ENCODE measurements at regions not wholly inside any gene's neighbourhood (a gene's known extent, or its start where the extent isn't known, plus 50 kb on each side); places are given as distances from the start of the nearest gene placed in this dataset.

DNA sequence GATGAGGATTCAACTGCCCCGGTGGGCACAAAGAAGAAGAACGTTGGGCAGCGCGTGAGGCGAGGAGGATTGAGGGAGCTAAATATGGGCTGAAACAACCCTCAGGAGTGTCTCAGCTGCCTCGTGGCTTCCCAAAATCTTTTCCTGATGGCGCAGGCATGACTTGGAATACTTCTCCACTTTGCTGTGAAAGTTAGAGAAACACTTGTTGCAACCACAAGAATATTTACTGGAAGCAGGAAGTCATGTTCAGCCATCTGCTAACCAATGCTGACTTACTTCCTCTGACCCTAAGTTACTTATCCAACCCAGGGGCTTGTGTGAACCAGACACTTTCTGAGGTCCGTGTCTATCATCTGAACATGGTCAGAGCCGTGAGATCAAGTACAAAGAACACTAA lies 148.8 kb downstream of the ARL4C start (continued):
- TF ChIP-seq, protein P1, sequence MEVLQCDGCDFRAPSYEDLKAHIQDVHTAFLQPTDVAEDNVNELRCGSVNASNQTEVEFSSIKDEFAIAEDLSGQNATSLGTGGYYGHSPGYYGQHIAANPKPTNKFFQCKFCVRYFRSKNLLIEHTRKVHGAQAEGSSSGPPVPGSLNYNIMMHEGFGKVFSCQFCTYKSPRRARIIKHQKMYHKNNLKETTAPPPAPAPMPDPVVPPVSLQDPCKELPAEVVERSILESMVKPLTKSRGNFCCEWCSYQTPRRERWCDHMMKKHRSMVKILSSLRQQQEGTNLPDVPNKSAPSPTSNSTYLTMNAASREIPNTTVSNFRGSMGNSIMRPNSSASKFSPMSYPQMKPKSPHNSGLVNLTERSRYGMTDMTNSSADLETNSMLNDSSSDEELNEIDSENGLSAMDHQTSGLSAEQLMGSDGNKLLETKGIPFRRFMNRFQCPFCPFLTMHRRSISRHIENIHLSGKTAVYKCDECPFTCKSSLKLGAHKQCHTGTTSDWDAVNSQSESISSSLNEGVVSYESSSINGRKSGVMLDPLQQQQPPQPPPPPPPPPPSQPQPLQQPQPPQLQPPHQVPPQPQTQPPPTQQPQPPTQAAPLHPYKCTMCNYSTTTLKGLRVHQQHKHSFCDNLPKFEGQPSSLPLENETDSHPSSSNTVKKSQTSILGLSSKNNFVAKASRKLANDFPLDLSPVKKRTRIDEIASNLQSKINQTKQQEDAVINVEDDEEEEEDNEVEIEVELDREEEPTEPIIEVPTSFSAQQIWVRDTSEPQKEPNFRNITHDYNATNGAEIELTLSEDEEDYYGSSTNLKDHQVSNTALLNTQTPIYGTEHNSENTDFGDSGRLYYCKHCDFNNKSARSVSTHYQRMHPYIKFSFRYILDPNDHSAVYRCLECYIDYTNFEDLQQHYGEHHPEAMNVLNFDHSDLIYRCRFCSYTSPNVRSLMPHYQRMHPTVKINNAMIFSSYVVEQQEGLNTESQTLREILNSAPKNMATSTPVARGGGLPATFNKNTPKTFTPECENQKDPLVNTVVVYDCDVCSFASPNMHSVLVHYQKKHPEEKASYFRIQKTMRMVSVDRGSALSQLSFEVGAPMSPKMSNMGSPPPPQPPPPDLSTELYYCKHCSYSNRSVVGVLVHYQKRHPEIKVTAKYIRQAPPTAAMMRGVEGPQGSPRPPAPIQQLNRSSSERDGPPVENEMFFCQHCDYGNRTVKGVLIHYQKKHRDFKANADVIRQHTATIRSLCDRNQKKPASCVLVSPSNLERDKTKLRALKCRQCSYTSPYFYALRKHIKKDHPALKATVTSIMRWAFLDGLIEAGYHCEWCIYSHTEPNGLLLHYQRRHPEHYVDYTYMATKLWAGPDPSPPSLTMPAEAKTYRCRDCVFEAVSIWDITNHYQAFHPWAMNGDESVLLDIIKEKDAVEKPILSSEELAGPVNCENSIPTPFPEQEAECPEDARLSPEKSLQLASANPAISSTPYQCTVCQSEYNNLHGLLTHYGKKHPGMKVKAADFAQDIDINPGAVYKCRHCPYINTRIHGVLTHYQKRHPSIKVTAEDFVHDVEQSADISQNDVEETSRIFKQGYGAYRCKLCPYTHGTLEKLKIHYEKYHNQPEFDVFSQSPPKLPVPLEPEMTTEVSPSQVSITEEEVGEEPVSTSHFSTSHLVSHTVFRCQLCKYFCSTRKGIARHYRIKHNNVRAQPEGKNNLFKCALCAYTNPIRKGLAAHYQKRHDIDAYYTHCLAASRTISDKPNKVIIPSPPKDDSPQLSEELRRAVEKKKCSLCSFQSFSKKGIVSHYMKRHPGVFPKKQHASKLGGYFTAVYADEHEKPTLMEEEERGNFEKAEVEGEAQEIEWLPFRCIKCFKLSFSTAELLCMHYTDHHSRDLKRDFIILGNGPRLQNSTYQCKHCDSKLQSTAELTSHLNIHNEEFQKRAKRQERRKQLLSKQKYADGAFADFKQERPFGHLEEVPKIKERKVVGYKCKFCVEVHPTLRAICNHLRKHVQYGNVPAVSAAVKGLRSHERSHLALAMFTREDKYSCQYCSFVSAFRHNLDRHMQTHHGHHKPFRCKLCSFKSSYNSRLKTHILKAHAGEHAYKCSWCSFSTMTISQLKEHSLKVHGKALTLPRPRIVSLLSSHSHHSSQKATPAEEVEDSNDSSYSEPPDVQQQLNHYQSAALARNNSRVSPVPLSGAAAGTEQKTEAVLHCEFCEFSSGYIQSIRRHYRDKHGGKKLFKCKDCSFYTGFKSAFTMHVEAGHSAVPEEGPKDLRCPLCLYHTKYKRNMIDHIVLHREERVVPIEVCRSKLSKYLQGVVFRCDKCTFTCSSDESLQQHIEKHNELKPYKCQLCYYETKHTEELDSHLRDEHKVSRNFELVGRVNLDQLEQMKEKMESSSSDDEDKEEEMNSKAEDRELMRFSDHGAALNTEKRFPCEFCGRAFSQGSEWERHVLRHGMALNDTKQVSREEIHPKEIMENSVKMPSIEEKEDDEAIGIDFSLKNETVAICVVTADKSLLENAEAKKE (CRISPR knock-in tag; IDR thresholded peaks at IDR 0.05), result no peak
- TF ChIP-seq EZH2 (IDR thresholded peaks at IDR 0.05; ENCODE audit: low read depth, unreplicated experiment) (no peak), POLR2AphosphoS5 (IDR thresholded peaks at IDR 0.05; ENCODE audit: low read depth) (no peak)

DNA sequence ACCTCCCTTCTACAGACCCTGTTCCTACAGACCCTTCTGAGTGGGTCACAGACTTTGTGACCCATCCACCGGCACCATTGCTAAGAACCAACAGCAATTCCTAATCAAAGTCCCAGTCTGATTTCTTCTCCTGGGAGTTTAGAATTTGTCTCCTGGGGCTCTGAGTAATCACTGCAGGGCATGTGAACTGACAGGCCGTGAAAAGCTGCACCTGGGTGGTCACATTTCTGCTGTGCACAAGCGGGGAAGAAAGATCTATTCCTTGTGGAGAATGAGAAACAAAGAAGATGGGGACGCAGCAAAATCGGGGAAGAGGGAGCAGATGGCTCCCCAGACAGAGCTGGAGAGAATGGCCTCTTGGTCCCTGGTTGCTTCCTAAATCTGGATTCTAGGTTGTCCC lies 151.0 kb downstream of the ARL4C start:
- H3K4me1 ChIP-seq (ENCODE audit: insufficient read depth), result no peaks in the 10 kb centered on the region
- Mint-ChIP-seq H3K27me3 (ENCODE audit: insufficient read depth, low read depth, poor library complexity) (no peaks in the 10 kb centered on the region), H3K9me3 (no peaks in the 10 kb centered on the region), H3K4me1 (no peaks in the 10 kb centered on the region), H3K27ac (no peak overlapping the region), H3K36me3 (ENCODE audit: low read depth) (no peaks in the 10 kb centered on the region), H3K4me3 (no peak overlapping the region)
- H3F3A ChIP-seq (replicated peaks; ENCODE audit: low read depth), result no peaks in the 10 kb centered on the region
- no peak overlapping the region for H2AFZ ChIP-seq
- DNase-seq (ENCODE audit: low spot score), result no peak
- no peaks in the 10 kb centered on the region for H3K27me3 ChIP-seq (ENCODE audit: insufficient read depth)
- H3K27ac ChIP-seq (ENCODE audit: low read depth), result no peak overlapping the region
- no peak for ATAC-seq
- H3K36me3 ChIP-seq (ENCODE audit: insufficient read depth), result no peaks in the 10 kb centered on the region
- no peaks in the 10 kb centered on the region for H4K20me1 ChIP-seq (replicated peaks; ENCODE audit: insufficient read depth)
- H3K4me3 ChIP-seq, result no peak overlapping the region
- no peak overlapping the region for H3K4me2 ChIP-seq
- peaks cover 7% of the 10 kb centered on the region; the same call in 1 of the 2 replicates for H3K9me2 ChIP-seq (ENCODE audit: insufficient read depth)
- no peaks in the 10 kb centered on the region for H3K79me2 ChIP-seq (replicated peaks; ENCODE audit: insufficient read depth)
- TF ChIP-seq, protein P2, sequence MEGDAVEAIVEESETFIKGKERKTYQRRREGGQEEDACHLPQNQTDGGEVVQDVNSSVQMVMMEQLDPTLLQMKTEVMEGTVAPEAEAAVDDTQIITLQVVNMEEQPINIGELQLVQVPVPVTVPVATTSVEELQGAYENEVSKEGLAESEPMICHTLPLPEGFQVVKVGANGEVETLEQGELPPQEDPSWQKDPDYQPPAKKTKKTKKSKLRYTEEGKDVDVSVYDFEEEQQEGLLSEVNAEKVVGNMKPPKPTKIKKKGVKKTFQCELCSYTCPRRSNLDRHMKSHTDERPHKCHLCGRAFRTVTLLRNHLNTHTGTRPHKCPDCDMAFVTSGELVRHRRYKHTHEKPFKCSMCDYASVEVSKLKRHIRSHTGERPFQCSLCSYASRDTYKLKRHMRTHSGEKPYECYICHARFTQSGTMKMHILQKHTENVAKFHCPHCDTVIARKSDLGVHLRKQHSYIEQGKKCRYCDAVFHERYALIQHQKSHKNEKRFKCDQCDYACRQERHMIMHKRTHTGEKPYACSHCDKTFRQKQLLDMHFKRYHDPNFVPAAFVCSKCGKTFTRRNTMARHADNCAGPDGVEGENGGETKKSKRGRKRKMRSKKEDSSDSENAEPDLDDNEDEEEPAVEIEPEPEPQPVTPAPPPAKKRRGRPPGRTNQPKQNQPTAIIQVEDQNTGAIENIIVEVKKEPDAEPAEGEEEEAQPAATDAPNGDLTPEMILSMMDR (conservative IDR thresholded peaks at IDR 0.05; ENCODE audit: low read depth in 2 of 2), result no peak
- no peak for TF ChIP-seq NANOG (IDR thresholded peaks at IDR 0.05; ENCODE audit: borderline replicate concordance)
- TF ChIP-seq ZNF114 (CRISPR knock-in tag; IDR thresholded peaks at IDR 0.05), result no peak
- TF ChIP-seq EZH2phosphoT487 (IDR thresholded peaks at IDR 0.05; ENCODE audit: unreplicated experiment), result no peak
- TF ChIP-seq, protein P1 (CRISPR knock-in tag; IDR thresholded peaks at IDR 0.05), result no peak
- TF ChIP-seq JUNB (IDR thresholded peaks at IDR 0.05; ENCODE audit: unreplicated experiment), result no peak
